MM.1S (cell line): ENCODE measurements at regions not wholly inside any gene's neighbourhood (a gene's known extent, or its start where the extent isn't known, plus 50 kb on each side); places are given as distances from the start of the nearest gene placed in this dataset.
"Not testable (repeated sequence)": the region's sequence is repeated elsewhere in the genome, so short reads cannot be mapped to it uniquely, and the experiment has no call there.

ENCODE experiments used
- DNase-seq: peaks from one replicate; pipeline ENCODE4 v3.0.0-alpha.2; 2015
- H2AFZ ChIP-seq: fragments of 300-600 bp; sonication (generic); 2 replicates; pipeline ENCODE4 v1.6.0; 2016; ENCODE audit warnings: antibody characterized with exemption, low read length
- H3F3A ChIP-seq: fragments of 300-600 bp; sonication (generic); 2 replicates; pipeline ENCODE4 v1.6.1; 2016; ENCODE audit warnings: mild to moderate bottlenecking, antibody characterized with exemption, low read length, moderate library complexity, mixed read lengths; ENCODE audit not compliant: insufficient read depth
- H3K27ac ChIP-seq: fragments of 300-600 bp; sonication (generic); 2 replicates; pipeline ENCODE4 v1.5.1; 2016; ENCODE audit warnings: mild to moderate bottlenecking, low read length
- H3K27me3 ChIP-seq: fragments of 300-600 bp; sonication (generic); replicated peaks from 2 replicates; pipeline ENCODE4 v1.6.0; 2016; ENCODE audit warnings: low read length; ENCODE audit not compliant: insufficient read depth
- H3K36me3 ChIP-seq: fragments of 300-600 bp; sonication (generic); replicated peaks from 2 replicates; pipeline ENCODE4 v1.6.1; 2016; ENCODE audit warnings: mild to moderate bottlenecking, low read length, mixed read lengths; ENCODE audit not compliant: insufficient read depth
- H3K4me1 ChIP-seq: fragments of 300-600 bp; sonication (generic); 2 replicates; pipeline ENCODE4 v1.6.1; 2016; ENCODE audit warnings: low read length, mixed read lengths
- H3K4me2 ChIP-seq: fragments of 300-600 bp; sonication (generic); 2 replicates; pipeline ENCODE4 v1.6.0; 2016; ENCODE audit warnings: low read depth, low read length
- H3K4me3 ChIP-seq: fragments of 300-600 bp; sonication (generic); 2 replicates; pipeline ENCODE4 v1.5.1; 2016; ENCODE audit warnings: low read length, mixed read lengths
- H3K79me2 ChIP-seq: fragments of 300-600 bp; sonication (generic); 2 replicates; pipeline ENCODE4 v1.6.1; 2016; ENCODE audit warnings: mixed run types, low read length, mixed read lengths
- H3K9ac ChIP-seq: fragments of 300-600 bp; sonication (generic); 2 replicates; pipeline ENCODE4 v1.6.1; 2016; ENCODE audit warnings: low read length, mixed read lengths
- H3K9me2 ChIP-seq: fragments of 300-600 bp; sonication (generic); replicated peaks from 2 replicates; pipeline ENCODE4 v1.6.1; 2016; ENCODE audit warnings: mild to moderate bottlenecking, low read length, mixed read lengths; ENCODE audit not compliant: insufficient read depth
- H3K9me3 ChIP-seq: fragments of 300-600 bp; sonication (generic); replicated peaks from 2 replicates; pipeline ENCODE4 v1.6.1; 2016; ENCODE audit warnings: mild to moderate bottlenecking, low read length, mixed read lengths; ENCODE audit not compliant: insufficient read depth
- H4K20me1 ChIP-seq: fragments of 300-600 bp; sonication (generic); 2 replicates; pipeline ENCODE4 v1.6.1; 2016; ENCODE audit warnings: mild to moderate bottlenecking, low read length, moderate library complexity, mixed read lengths; ENCODE audit not compliant: insufficient read depth
- CTCF ChIP-seq: fragments of 300-600 bp; sonication (generic); IDR thresholded peaks from 2 replicates; pipeline ENCODE4 v1.5.1; 2016; ENCODE audit warnings: antibody characterized with exemption, low read length, mixed read lengths
- EZH2 ChIP-seq: fragments of 300-600 bp; sonication (generic); optimal IDR thresholded peaks from 2 replicates; pipeline ENCODE3; 2017; ENCODE audit warnings: low read depth, mild to moderate bottlenecking, antibody characterized with exemption, low read length, mixed read lengths
- EZH2phosphoT487 ChIP-seq: fragments of 300-600 bp; sonication (generic); IDR thresholded peaks from 2 replicates; pipeline ENCODE4 v1.6.1; 2018; ENCODE audit warnings: antibody characterized with exemption, low read length

DNA sequence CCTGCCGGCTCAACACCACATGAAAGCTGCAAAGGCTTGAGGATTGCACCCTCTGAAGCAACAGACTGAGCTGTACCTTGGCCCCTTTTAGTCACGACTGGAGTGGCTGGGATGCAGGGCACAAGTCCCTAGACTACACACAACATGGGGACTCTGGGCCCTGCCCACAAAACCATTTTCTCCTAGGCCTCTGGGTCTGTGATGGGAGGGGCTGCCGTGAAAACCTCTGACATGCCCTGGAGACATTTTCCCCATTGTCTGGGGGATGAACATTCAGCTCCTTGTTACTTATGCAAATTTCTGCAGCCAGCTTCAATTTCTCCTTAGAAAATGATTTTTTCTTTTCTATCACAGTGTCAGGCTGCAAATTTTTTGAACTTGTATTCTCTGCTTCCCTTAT, 123.5 kb upstream of the SMARCAD1 start:
- Histone ChIP-seq H3K36me3 (no peaks in the 10 kb centered on the region), H3K79me2 (no peaks in the 10 kb centered on the region), H3K4me2 (no peak overlapping the region), H2AFZ (no peak overlapping the region), H3K4me3 (no peak overlapping the region), H3K4me1 (no peaks in the 10 kb centered on the region), H3K9ac (no peak overlapping the region), H3F3A (no peaks in the 10 kb centered on the region), H3K27me3 (no peaks in the 10 kb centered on the region), H3K27ac (no peak overlapping the region), H3K9me3 (no peaks in the 10 kb centered on the region), H3K9me2 (no peaks in the 10 kb centered on the region), H4K20me1 (no peaks in the 10 kb centered on the region)
- no peak for DNase-seq
- TF ChIP-seq EZH2phosphoT487 (no peak), CTCF (no peak), EZH2 (no peak)

- not testable (repeated sequence) for H3K4me2 ChIP-seq, H3K4me3 ChIP-seq, H3K79me2 ChIP-seq, H3K27me3 ChIP-seq, H3K9ac ChIP-seq, H3K9me2 ChIP-seq, H3F3A ChIP-seq, H3K4me1 ChIP-seq, H3K36me3 ChIP-seq, DNase-seq, H3K9me3 ChIP-seq, H4K20me1 ChIP-seq, H3K27ac ChIP-seq, H2AFZ ChIP-seq
Measured at GRCh38 chr4:94099141-94099540, 108.5 kb upstream of the SMARCAD1 start.

DNA sequence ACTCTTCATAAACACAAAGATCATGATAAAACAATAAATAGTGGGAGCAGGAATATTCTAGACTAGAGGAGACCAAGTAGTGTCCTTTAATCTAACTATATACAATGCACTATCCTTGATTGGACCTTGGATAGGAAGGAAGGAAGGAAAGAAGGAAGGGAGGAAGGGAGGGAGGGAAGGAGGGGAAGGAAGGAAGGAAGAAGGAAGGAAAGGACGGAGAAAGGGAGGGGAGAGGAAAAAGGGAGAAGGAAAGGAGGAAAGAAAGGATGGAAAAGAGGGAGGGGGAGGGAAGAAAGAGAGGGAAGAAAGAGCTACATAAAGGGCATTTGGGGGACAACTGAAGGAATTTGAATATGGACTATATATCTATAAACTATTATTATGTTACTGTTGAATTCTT, 95.0 kb upstream of the SMARCAD1 start:
- Histone ChIP-seq H4K20me1 (no peaks in the 10 kb centered on the region), H3K9ac (no peak overlapping the region), H3F3A (no peaks in the 10 kb centered on the region), H3K4me1 (no peaks in the 10 kb centered on the region), H3K4me2 (no peak overlapping the region), H3K27me3 (no peaks in the 10 kb centered on the region), H3K4me3 (no peak overlapping the region), H3K9me2 (no peaks in the 10 kb centered on the region), H3K79me2 (no peaks in the 10 kb centered on the region), H3K36me3 (no peaks in the 10 kb centered on the region), H3K27ac (no peak overlapping the region), H2AFZ (no peak overlapping the region), H3K9me3 (no peaks in the 10 kb centered on the region)
- TF ChIP-seq EZH2phosphoT487 (no peak), EZH2 (no peak), CTCF (no peak)
- no peak for DNase-seq

DNA sequence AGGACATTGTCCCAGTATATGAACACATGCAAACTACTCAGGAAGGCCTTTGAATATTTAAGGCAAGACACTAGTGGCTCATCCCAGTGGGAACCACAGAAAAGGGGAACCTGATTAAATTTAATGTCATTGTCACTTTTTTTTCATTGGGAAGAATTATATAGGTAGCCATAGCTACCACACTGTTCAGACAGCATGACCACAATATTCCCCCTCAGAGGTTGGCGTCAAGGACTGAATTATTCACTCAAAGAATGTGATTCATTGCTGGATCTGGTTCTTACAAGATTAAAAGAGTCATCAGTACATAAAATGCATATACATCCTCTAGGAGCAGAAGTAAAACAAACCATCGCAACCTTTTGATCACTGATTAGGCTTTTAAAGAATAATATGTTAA, 92.0 kb upstream of the SMARCAD1 start:
- TF ChIP-seq EZH2phosphoT487: no peak
- no peak for TF ChIP-seq EZH2
- no peak for TF ChIP-seq CTCF
- H3K4me2 ChIP-seq: no peak overlapping the region
- no peak for DNase-seq
- no peaks in the 10 kb centered on the region for H3K9me2 ChIP-seq
- no peaks in the 10 kb centered on the region for H3K36me3 ChIP-seq
- H3K27me3 ChIP-seq: no peaks in the 10 kb centered on the region
- no peak overlapping the region for H3K27ac ChIP-seq
- no peaks in the 10 kb centered on the region for H4K20me1 ChIP-seq
- H3K79me2 ChIP-seq: no peaks in the 10 kb centered on the region
- H3K9ac ChIP-seq: no peak overlapping the region
- no peak overlapping the region for H2AFZ ChIP-seq
- no peaks in the 10 kb centered on the region for H3K9me3 ChIP-seq
- no peaks in the 10 kb centered on the region for H3F3A ChIP-seq
- H3K4me1 ChIP-seq: no peaks in the 10 kb centered on the region
- no peak overlapping the region for H3K4me3 ChIP-seq
